ENCODE measurements at regions not wholly inside any gene's neighbourhood (a gene's known extent, or its start where the extent isn't known, plus 50 kb on each side); places are given as distances from the start of the nearest gene placed in this dataset.
"Not testable (repeated sequence)": the region's sequence is repeated elsewhere in the genome, so short reads cannot be mapped to it uniquely, and the experiment has no call there.

DNA sequence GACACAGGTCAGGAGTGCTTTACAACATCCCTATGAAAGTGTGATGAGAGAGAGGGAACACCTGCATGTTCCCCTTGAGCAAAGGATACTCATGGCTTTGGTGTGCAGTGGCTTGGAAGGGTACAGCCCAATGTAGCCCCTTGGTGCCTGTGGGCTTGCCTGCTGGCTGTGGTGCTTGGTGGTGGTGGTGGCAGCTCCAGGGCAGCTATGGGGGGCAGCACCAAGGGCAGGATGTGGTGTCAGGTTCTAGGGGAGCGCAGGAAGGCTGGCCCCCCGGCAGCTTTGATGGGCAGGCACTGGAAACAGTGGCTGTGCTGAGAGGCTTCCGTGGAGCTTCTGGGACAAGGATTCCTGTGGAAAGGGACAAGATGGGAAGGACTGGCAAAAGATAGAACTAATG is 464.0 kb upstream of the ZMIZ1 start:
- no peak for DNase-seq (ENCODE audit: low read depth)
- TF ChIP-seq, protein P1, sequence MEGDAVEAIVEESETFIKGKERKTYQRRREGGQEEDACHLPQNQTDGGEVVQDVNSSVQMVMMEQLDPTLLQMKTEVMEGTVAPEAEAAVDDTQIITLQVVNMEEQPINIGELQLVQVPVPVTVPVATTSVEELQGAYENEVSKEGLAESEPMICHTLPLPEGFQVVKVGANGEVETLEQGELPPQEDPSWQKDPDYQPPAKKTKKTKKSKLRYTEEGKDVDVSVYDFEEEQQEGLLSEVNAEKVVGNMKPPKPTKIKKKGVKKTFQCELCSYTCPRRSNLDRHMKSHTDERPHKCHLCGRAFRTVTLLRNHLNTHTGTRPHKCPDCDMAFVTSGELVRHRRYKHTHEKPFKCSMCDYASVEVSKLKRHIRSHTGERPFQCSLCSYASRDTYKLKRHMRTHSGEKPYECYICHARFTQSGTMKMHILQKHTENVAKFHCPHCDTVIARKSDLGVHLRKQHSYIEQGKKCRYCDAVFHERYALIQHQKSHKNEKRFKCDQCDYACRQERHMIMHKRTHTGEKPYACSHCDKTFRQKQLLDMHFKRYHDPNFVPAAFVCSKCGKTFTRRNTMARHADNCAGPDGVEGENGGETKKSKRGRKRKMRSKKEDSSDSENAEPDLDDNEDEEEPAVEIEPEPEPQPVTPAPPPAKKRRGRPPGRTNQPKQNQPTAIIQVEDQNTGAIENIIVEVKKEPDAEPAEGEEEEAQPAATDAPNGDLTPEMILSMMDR (IDR thresholded peaks at IDR 0.05; ENCODE audit: insufficient read depth, low read depth, low read length, missing control alignments), result no peak
- H3K4me3 ChIP-seq (ENCODE audit: low read depth, low read length), result no peak overlapping the region

DNA sequence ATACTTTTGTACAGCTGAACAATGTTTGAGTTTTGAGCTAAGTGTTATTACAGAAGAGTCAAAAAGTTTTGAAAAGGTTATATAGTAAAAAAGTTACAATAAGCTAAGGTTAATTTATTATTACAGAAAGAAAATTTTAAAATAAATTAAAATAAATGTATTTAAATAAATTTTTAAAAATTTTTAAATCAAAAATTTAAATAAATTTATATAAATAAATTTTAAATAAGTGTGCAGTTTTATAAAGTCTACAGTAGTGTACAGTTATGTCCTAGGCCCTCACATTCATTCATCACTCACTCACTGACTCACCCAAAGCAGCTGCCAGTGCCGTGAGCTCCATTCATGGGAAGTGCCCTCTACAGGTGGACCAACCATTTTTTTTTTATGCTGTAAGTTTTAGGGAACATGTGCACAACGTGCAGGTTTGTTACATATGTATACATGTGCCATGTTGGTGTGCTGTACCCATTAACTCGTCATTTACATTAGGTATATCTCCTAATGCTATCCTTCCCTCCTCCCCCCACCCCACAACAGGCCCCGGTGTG is 462.9 kb upstream of the ZMIZ1 start:
- DNase-seq (ENCODE audit: low read depth), result no peak
- TF ChIP-seq, protein P1 (IDR thresholded peaks at IDR 0.05; ENCODE audit: insufficient read depth, low read depth, low read length, missing control alignments), result no peak
- H3K4me3 ChIP-seq (ENCODE audit: low read depth, low read length), result no peak overlapping the region

DNA sequence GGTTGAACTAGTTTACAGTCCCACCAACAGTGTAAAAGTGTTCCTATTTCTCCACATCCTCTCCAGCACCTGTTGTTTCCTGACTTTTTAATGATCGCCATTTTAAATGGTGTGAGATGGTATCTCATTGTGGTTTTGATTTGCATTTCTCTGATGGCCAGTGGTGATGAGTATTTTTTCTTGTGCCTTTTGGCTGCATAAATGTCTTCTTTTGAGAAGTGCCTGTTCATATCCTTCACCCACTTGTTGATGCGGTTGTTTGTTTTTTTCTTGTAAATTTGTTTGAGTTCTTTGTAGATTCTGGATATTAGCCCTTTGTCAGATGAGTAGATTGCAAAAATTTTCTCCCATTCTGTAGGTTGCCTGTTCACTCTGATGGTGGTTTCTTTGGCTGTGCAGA is 462.0 kb upstream of the ZMIZ1 start:
- DNase-seq (ENCODE audit: low read depth); H3K4me3 ChIP-seq (ENCODE audit: low read depth, low read length): not testable (repeated sequence)

DNA sequence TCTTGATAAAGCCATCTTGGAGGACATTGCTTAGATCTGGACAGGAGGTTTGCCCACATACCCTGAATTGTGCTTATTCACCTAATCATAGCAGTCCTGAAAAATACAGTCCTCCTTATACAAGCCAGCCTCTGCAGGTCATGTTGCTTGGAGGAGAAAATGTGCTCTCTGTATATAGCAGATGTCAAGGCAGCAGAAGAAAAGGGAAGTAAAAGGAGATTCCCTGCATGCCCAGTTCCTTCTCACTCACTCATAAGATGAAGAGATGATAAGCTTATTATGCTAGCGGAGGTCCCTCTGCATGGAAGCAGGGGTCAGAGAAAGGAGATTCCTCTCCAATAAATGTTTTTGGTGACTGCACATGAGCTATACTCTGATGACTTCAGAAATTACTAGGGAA is 458.8 kb upstream of the ZMIZ1 start:
- TF ChIP-seq, protein P1 (IDR thresholded peaks at IDR 0.05; ENCODE audit: insufficient read depth, low read depth, low read length, missing control alignments), result no peak
- H3K4me3 ChIP-seq (ENCODE audit: low read depth, low read length), result no peak overlapping the region
- DNase-seq (ENCODE audit: low read depth), result no peak

DNA sequence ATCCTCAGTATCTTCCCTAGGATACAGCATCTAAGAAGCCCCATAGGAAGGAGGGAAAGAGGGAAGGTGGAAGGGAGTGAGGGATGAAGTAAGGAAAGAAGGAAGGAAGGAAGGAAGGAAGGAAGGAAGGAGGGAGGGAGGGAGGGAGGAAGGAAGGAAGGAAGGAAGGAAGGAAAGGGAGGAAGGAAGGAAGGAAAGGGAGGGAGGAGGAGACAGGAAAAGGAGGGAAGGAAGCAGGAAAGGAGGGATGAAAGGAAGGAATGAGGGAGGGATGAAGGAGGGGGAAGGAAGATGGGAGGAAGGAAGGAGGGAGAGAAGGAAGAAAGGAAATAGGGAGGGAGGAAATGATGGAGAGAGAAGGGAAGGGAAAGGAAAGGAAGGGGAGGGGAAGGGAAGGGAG is 455.6 kb upstream of the ZMIZ1 start:
- TF ChIP-seq, protein P1 (IDR thresholded peaks at IDR 0.05; ENCODE audit: insufficient read depth, low read depth, low read length, missing control alignments), result no peak
- no peak overlapping the region for H3K4me3 ChIP-seq (ENCODE audit: low read depth, low read length)
- DNase-seq (ENCODE audit: low read depth), result no peak

DNA sequence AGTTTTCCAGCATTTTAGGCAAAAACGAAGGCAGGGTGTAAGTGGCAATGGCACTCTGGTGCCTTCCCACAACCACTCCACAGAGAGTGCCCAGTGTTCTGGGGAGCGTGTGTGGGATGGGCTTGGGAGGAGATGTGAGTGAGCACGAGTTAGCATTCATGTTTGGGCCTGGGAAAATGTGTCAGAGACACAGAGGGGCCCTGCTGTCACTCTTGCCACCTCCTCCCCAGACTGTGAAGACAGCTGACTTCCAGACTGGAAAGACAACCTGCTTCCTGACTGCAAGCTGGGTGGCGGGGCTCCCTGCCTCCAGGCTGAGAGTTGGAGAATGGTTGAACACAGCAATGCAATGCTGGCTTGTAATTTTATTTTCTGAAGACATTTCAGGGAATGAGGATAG is 454.5 kb upstream of the ZMIZ1 start:
- TF ChIP-seq, protein P1 (IDR thresholded peaks at IDR 0.05; ENCODE audit: insufficient read depth, low read depth, low read length, missing control alignments), result no peak
- DNase-seq (ENCODE audit: low read depth), result no peak
- H3K4me3 ChIP-seq (ENCODE audit: low read depth, low read length), result no peak overlapping the region

DNA sequence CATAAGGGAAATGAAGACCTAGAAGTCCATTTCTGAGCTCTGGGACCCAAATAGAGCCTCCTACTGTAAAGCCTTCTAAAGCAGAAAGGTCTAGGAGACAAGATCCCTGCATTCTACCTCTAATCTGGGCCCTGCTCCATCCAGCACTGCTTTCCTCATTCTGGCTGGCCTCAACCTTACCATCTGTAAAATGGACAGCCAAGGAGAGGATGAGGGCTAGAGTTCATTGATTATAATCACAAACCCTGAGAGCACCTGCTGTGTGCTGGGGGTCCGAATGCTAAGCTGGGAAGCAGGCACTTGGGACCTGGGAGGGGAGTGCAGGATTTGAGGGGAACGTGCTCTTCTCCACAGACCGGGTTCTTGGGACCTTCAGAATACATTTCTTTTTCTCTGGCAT is 454.0 kb upstream of the ZMIZ1 start:
- TF ChIP-seq, protein P1 (IDR thresholded peaks at IDR 0.05; ENCODE audit: insufficient read depth, low read depth, low read length, missing control alignments), result no peak
- no peak overlapping the region for H3K4me3 ChIP-seq (ENCODE audit: low read depth, low read length)
- no peak for DNase-seq (ENCODE audit: low read depth)

Data from GM12865 (cell line).